HG03378 (cell line): ENCODE measurements at regions not wholly inside any gene's neighbourhood (a gene's known extent, or its start where the extent isn't known, plus 50 kb on each side); places are given as distances from the start of the nearest gene placed in this dataset.

ENCODE experiments used
- ATAC-seq: cut with Tn5 transposase; IDR thresholded peaks from one replicate; pipeline ENCODE4 v1.9.1; 2021; ENCODE audit warnings: mild to moderate bottlenecking, moderate library complexity; ENCODE audit not compliant: unreplicated experiment

- no peak for ATAC-seq
Measured at GRCh38 chr14:32019276-32019675, 57.8 kb upstream of the ARHGAP5 start.

- ATAC-seq: no peak
Measured at GRCh38 chr14:32020882-32021281, 56.2 kb upstream of the ARHGAP5 start.

GRCh38 chr14:32021341-32021740, 55.8 kb upstream of the ARHGAP5 start:
- ATAC-seq: no peak

- no peak for ATAC-seq
Measured at GRCh38 chr14:32022525-32022924, 54.6 kb upstream of the ARHGAP5 start.

- no peak for ATAC-seq
Measured at GRCh38 chr14:32022938-32023466, 54.1 kb upstream of the ARHGAP5 start.

GRCh38 chr14:32023540-32023939, 53.6 kb upstream of the ARHGAP5 start:
- ATAC-seq: no peak

GRCh38 chr14:32027255-32027939, 49.7 kb upstream of the ARHGAP5 start:
- no peak for ATAC-seq
